ENCODE measurements at regions not wholly inside any gene's neighbourhood (a gene's known extent, or its start where the extent isn't known, plus 50 kb on each side); places are given as distances from the start of the nearest gene placed in this dataset.
A peak's percentile ranks its signal among the peaks of the same experiment; 100 is the strongest.

DNA sequence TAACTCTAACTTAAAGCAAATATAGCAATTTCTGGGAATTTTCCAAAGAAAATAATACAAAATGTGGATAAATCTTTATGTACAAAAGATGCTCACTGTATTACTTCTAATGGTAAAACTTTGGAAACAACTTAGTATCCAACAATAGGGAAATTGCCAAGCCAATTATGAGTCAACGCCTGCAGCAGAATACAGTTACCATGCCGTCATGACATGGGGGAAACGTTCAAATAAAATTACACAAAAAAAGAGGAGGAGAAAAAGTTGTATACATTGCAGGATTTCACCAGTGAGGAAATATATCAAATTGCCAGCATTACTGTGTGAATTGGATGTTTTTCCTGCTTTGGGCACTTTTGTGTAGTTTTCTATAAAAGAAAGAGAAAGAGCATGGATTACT lies 469.6 kb downstream of the SOX9 start:
- CTCF ChIA-PET (ENCODE audit: partially characterized antibody) = no interaction called here
- peak overlapping the region in 2 of 7 donors; percentile 2 to 89 for H3K27ac Mint-ChIP-seq
- peaks cover 11 to 29% of the 10 kb centered on the region in 2 donors for H3K27me3 Mint-ChIP-seq

DNA sequence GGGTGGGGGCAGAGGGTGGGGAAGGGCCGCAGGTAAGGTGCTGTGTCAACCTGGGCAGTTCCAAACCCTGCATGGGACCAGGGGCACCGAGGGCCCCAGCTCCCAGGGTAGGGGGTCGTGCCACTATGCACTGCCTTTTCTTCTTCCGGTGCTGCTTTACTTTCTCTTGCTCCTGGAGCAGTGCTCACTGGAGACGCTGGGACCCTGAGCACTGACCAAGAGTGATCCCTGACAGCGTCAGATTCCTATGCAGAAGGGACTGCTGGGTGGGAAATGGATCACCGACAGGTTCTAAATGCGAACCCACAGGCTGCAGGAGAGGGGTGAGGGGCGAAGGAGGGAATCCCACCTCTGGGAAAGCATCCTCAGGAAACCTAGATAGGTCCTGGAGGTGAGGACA lies 470.1 kb downstream of the SOX9 start:
- Histone ChIP-seq H3K27ac (ENCODE audit: low read depth, low read length) (no peak overlapping the region), H3K4me1 (ENCODE audit: insufficient read depth, low read length) (peaks cover 29% of the 10 kb centered on the region), H3K36me3 (ENCODE audit: insufficient read depth, low read length) (no peaks in the 10 kb centered on the region), H3K9me3 (ENCODE audit: control insufficient read depth in 1 of 2, low read length in 2 of 2) (no peaks in the 10 kb centered on the region), H3K4me3 (ENCODE audit: low read length in 2 of 2) (no peak overlapping the region), H3K27me3 (ENCODE audit: insufficient read depth, low read length) (peaks cover 4% of the 10 kb centered on the region)
- Mint-ChIP-seq H3K27me3 (peaks cover 13 to 31% of the 10 kb centered on the region in 2 donors), H3K9me3 (no peaks in the 10 kb centered on the region), H3K4me1 (peaks cover 24 to 58% (median 41%) of the 10 kb centered on the region in 4 donors), H3K4me3 (peak overlapping the region; percentile 87 to 93 (median 90)), H3K36me3 (no peaks in the 10 kb centered on the region), H3K27ac (peak overlapping the region in 3 of 7 donors; percentile 10 to 89 (median 76))
- no peak for DNase-seq
- intact Hi-C loops (cut with micrococcal nuclease) = loop anchor here (5.0 kb wide), 1 partner anchor 41 kb away; no protein-coding TSS in a partner anchor
- POLR2A ChIA-PET (ENCODE audit: partially characterized antibody) = interaction anchor here (1.8 to 2.5 kb wide), 2 partner anchors 27 to 128 kb away, joined by 6 to 18 read pairs; no protein-coding TSS in a partner anchor
- CTCF ChIA-PET (ENCODE audit: partially characterized antibody) = interaction anchor here (1.1 to 1.5 kb wide), 3 partner anchors 31 to 136 kb away, joined by 3 to 7 read pairs (median 3); no protein-coding TSS in a partner anchor

More for the DNA sequence above, 469.6 kb downstream of the SOX9 start:
- POLR2A ChIA-PET (ENCODE audit: partially characterized antibody) = no interaction called here
- Histone ChIP-seq H3K27ac (ENCODE audit: low read depth, low read length) (no peak overlapping the region), H3K4me3 (ENCODE audit: low read length in 2 of 2) (no peak overlapping the region), H3K36me3 (ENCODE audit: insufficient read depth, low read length) (no peaks in the 10 kb centered on the region), H3K4me1 (ENCODE audit: insufficient read depth, low read length) (peaks cover 29% of the 10 kb centered on the region), H3K27me3 (ENCODE audit: insufficient read depth, low read length) (peaks cover 4% of the 10 kb centered on the region), H3K9me3 (ENCODE audit: control insufficient read depth in 1 of 2, low read length in 2 of 2) (no peaks in the 10 kb centered on the region)
- DNase-seq = no peak
- peak overlapping the region; percentile 65 to 93 (median 88) for H3K4me3 Mint-ChIP-seq
- no peaks in the 10 kb centered on the region for H3K9me3 Mint-ChIP-seq
- H3K36me3 Mint-ChIP-seq = no peaks in the 10 kb centered on the region
- H3K4me1 Mint-ChIP-seq = peaks cover 24 to 62% (median 42%) of the 10 kb centered on the region in 4 donors
- intact Hi-C loops (cut with micrococcal nuclease) = loop anchor here (5.0 kb wide), 1 partner anchor 42 kb away; no protein-coding TSS in a partner anchor

DNA sequence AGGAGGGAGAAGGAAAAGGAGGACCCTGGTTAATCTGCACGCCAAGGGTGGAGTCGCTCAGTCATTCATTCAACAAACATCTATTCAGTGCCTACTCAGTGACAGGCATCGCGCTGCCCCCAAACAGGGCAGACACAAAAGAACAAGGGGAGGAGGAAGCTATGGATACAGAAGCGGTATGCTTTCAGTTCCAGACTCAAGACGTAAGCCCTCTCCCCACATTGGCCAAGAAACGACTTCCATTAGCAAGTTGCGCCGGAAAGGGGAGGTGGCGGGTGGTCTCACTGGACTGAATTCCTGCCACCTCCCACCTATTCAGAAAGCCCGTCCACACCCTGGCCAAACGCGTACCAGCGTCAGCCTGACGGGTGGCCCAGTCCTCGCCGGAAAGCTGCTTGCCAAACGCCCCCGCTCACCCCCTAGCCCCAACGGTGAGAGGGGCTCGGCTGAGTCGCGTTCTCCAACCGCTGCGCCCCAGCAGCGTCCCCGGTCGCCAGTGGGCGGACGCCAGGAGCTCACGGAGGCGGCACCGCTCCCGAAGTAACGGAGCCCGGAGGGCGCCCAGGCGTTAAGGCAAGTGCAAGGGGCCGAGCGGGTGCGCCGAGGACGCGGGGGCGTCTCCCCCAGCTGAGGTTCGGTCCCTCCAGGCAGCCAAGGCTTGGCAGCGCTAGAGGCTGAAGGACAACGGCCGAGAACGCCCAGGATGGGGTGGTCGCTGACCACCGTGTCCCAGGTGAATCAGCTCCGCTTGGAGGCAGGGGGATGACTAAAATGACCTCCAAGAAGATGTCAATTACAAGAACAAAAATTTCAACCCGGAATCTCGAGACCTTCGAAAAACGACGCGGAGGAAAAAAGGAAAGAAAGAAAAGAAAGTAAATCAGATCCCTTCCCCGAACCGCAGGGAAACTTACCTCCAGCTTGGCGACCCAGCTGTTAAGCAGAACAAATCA lies 470.7 kb downstream of the SOX9 start:
- no peaks in the 10 kb centered on the region for H3K9me3 ChIP-seq (ENCODE audit: control insufficient read depth in 1 of 2, low read length in 2 of 2)
- Mint-ChIP-seq H3K27ac (peak overlapping the region in 5 of 7 donors; percentile 10 to 93 (median 76)), H3K4me1 (peaks cover 24 to 56% (median 40%) of the 10 kb centered on the region in 4 donors), H3K27me3 (peaks cover 13 to 31% of the 10 kb centered on the region in 2 donors), H3K9me3 (no peaks in the 10 kb centered on the region), H3K4me3 (peak overlapping the region; percentile 88 to 95 (median 92)), H3K36me3 (no peaks in the 10 kb centered on the region)
- H3K27ac ChIP-seq (ENCODE audit: low read depth, low read length) = no peak overlapping the region
- ChIA-PET CTCF (ENCODE audit: partially characterized antibody) (interaction anchor here (1.1 to 1.5 kb wide), 3 partner anchors 31 to 135 kb away, joined by 3 to 7 read pairs (median 3); no protein-coding TSS in a partner anchor), POLR2A (ENCODE audit: partially characterized antibody) (interaction anchor here (0.9 to 2.5 kb wide), 5 partner anchors 26 to 637 kb away, joined by 3 to 18 read pairs (median 5); no protein-coding TSS in a partner anchor)
- no peaks in the 10 kb centered on the region for H3K36me3 ChIP-seq (ENCODE audit: insufficient read depth, low read length)
- H3K27me3 ChIP-seq (ENCODE audit: insufficient read depth, low read length) = peaks cover 4% of the 10 kb centered on the region
- peaks cover 29% of the 10 kb centered on the region for H3K4me1 ChIP-seq (ENCODE audit: insufficient read depth, low read length)
- DNase-seq = peak in 1 of 5 donors; percentile 13
- peak overlapping the region; percentile 45 to 47 for H3K4me3 ChIP-seq (ENCODE audit: low read length in 2 of 2)
- intact Hi-C loops (cut with micrococcal nuclease) = loop anchor here (5.0 kb wide), 1 partner anchor 41 kb away; no protein-coding TSS in a partner anchor

DNA sequence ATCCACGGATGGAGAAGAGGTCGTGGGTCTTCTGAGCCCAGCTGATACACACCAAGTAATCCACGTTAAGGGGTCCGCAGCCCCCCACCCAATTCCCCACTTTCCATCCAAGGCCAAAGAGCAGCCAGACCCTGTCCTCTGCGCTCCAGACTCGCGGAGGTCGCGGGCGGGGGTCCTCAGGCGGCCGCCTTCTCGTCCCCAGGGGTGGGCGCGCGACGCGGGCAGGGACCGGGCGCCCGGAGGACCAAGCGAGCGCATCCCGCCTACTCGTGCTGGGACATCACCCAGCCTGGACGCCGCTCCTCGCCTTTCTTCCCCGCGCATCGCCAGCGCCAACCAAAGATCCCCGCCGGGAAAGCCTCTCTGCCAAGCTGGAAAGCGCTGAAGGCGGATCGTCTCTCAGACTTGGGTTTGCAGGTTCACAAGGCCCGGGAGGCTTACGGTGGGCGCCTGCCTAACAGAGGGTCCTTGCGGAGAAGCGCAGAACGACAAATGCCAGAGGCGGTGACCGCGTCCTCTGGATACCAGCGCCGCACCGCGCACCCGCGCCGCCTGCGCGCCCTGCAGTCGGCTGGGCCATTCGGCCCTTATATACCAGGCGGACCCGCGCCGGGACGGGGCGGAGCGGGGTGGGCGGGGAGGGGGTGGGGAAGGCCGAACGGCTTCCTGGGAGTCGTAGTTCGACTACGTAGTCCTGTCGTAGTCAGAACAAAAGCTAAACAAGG lies 471.6 kb downstream of the SOX9 start:
- Histone ChIP-seq H3K36me3 (ENCODE audit: insufficient read depth, low read length) (no peaks in the 10 kb centered on the region), H3K27me3 (ENCODE audit: insufficient read depth, low read length) (peaks cover 4% of the 10 kb centered on the region), H3K27ac (ENCODE audit: low read depth, low read length) (peak overlapping the region; percentile 38), H3K9me3 (ENCODE audit: control insufficient read depth in 1 of 2, low read length in 2 of 2) (no peaks in the 10 kb centered on the region), H3K4me3 (ENCODE audit: low read length in 2 of 2) (peak overlapping the region; percentile 45 to 47), H3K4me1 (ENCODE audit: insufficient read depth, low read length) (peaks cover 27% of the 10 kb centered on the region)
- H3K4me1 Mint-ChIP-seq = peaks cover 24 to 47% (median 34%) of the 10 kb centered on the region in 4 donors
- H3K36me3 Mint-ChIP-seq = no peaks in the 10 kb centered on the region
- peak; percentile 58 to 75 (median 63) for DNase-seq
- H3K27me3 Mint-ChIP-seq = peaks cover 13 to 31% of the 10 kb centered on the region in 2 donors
- H3K9me3 Mint-ChIP-seq = no peaks in the 10 kb centered on the region
- CTCF ChIA-PET (ENCODE audit: partially characterized antibody) = interaction anchor here (1.5 kb wide), 1 partner anchor 135 kb away, joined by 7 read pairs; no protein-coding TSS in a partner anchor
- peak overlapping the region in 6 of 7 donors; percentile 23 to 93 (median 70) for H3K27ac Mint-ChIP-seq
- intact Hi-C loops (cut with micrococcal nuclease) = loop anchor here (5.0 kb wide), 1 partner anchor 40 kb away; no protein-coding TSS in a partner anchor
- POLR2A ChIA-PET (ENCODE audit: partially characterized antibody) = interaction anchor here (0.9 to 2.5 kb wide), 8 partner anchors 14 to 636 kb away, joined by 3 to 18 read pairs (median 4); no protein-coding TSS in a partner anchor
- H3K4me3 Mint-ChIP-seq = peak overlapping the region; percentile 88 to 95 (median 92)

DNA sequence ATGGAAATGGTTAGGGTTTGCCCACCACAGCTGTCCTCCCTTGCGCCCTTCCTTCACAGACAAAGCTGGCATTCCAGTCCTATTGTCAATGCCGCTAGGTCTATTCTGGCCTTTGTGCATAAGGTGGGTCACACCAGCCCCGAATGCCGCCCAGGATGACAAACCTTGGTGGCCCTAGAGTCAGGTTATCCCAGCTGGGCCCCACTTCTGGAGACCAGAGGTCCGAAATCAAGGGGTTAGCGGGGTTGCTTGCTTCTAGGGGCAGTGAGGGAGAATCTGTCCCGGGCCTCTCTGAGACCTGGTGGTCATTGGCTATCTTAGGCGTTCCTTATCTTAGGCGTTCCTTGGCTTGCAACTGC lies 472.1 kb downstream of the SOX9 start:
- Mint-ChIP-seq H3K4me1 (peaks cover 21 to 42% (median 29%) of the 10 kb centered on the region in 4 donors), H3K9me3 (no peaks in the 10 kb centered on the region), H3K27ac (no peak overlapping the region), H3K27me3 (peaks cover 13 to 28% of the 10 kb centered on the region in 2 donors), H3K36me3 (no peaks in the 10 kb centered on the region), H3K4me3 (peak overlapping the region in 7 of 8 donors; percentile 3 to 75 (median 47))
- Histone ChIP-seq H3K9me3 (ENCODE audit: control insufficient read depth in 1 of 2, low read length in 2 of 2) (no peaks in the 10 kb centered on the region), H3K4me3 (ENCODE audit: low read length in 2 of 2) (no peak overlapping the region), H3K27ac (ENCODE audit: low read depth, low read length) (no peak overlapping the region), H3K4me1 (ENCODE audit: insufficient read depth, low read length) (peaks cover 21% of the 10 kb centered on the region), H3K27me3 (ENCODE audit: insufficient read depth, low read length) (peaks cover 4% of the 10 kb centered on the region), H3K36me3 (ENCODE audit: insufficient read depth, low read length) (no peaks in the 10 kb centered on the region)
- intact Hi-C loops (cut with micrococcal nuclease) = loop anchor here (5.0 kb wide), 1 partner anchor 39 kb away; no protein-coding TSS in a partner anchor
- CTCF ChIA-PET (ENCODE audit: partially characterized antibody) = no interaction called here
- no peak for DNase-seq
- POLR2A ChIA-PET (ENCODE audit: partially characterized antibody) = interaction anchor here (0.9 to 2.5 kb wide), 4 partner anchors 15 to 135 kb away, joined by 3 to 18 read pairs (median 3); no protein-coding TSS in a partner anchor

DNA sequence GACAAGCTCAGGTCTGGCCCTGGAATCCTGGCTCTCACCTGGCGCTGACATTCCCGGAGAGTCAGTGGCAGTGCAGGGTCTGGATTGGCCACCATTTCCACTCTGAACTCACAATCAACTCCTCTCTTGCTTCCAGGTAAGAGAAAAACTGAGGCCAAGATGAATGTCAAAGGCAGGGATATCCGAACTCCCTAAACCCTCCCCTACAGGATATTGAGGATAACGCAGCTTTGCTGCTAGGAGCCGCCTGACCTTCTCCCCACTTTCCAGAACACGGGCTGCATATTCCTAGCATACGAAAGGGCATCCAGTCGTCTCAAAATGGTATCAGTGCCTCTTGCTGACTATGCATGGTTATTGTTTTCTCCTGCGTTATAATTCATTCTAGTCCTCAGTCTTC lies 473.4 kb downstream of the SOX9 start:
- Mint-ChIP-seq H3K9me3 (no peaks in the 10 kb centered on the region), H3K27me3 (peaks cover 15 to 24% of the 10 kb centered on the region in 2 donors), H3K4me1 (peaks cover 13 to 29% (median 18%) of the 10 kb centered on the region in 4 donors), H3K27ac (no peak overlapping the region), H3K36me3 (no peaks in the 10 kb centered on the region), H3K4me3 (peak overlapping the region in 1 of 8 donors; percentile 41)
- intact Hi-C loops (cut with micrococcal nuclease) = loop anchor here (5.0 kb wide), 1 partner anchor 38 kb away; no protein-coding TSS in a partner anchor
- POLR2A ChIA-PET (ENCODE audit: partially characterized antibody) = no interaction called here
- Histone ChIP-seq H3K36me3 (ENCODE audit: insufficient read depth, low read length) (no peaks in the 10 kb centered on the region), H3K9me3 (ENCODE audit: control insufficient read depth in 1 of 2, low read length in 2 of 2) (no peaks in the 10 kb centered on the region), H3K27ac (ENCODE audit: low read depth, low read length) (no peak overlapping the region), H3K27me3 (ENCODE audit: insufficient read depth, low read length) (peaks cover 4% of the 10 kb centered on the region), H3K4me3 (ENCODE audit: low read length in 2 of 2) (no peak overlapping the region), H3K4me1 (ENCODE audit: insufficient read depth, low read length) (peaks cover 11% of the 10 kb centered on the region)
- DNase-seq = no peak
- CTCF ChIA-PET (ENCODE audit: partially characterized antibody) = interaction anchor here (1.6 kb wide), 1 partner anchor 35 kb away, joined by 6 read pairs; no protein-coding TSS in a partner anchor

Data from CD4-positive, alpha-beta memory T cell (primary cell).